Prostate gland (tissue), 2 donors: ENCODE measurements at regions not wholly inside any gene's neighbourhood (a gene's known extent, or its start where the extent isn't known, plus 50 kb on each side); places are given as distances from the start of the nearest gene placed in this dataset.

Source experiments
- DNase-seq: peaks from one replicate; pipeline ENCODE4 v3.0.0-alpha.2; 2019; ENCODE audit warnings: low spot score
- H3K27ac ChIP-seq, 2 donors: fragments of 200-600 bp; sonication (generic); 2 replicates each; pipeline ENCODE4 v1.5.1; 2017 to 2019
- H3K27me3 ChIP-seq: fragments of 200-600 bp; sonication (generic); replicated peaks from 2 replicates; pipeline ENCODE4 v1.5.1; 2019; ENCODE audit not compliant: insufficient read depth
- H3K36me3 ChIP-seq, 2 donors: fragments of 200-600 bp; sonication (generic); 1 replicate in 1 of 2; 2 replicates in 1 of 2; pipeline versions ENCODE4 v1.5.1 to v1.8.1; 2017 to 2019
- H3K4me1 ChIP-seq: fragments of 200-600 bp; sonication (generic); replicated peaks from 2 replicates; pipeline ENCODE4 v1.5.1; 2019
- H3K4me3 ChIP-seq, 2 donors: fragments of 200-600 bp; sonication (generic); 2 replicates each; pipeline ENCODE4 v1.5.1; 2017 to 2019
- H3K9me3 ChIP-seq: fragments of 200-600 bp; sonication (generic); 2 replicates; pipeline ENCODE4 v1.5.1; 2017
- POLR2A ChIP-seq: fragments of 450-650 bp; IDR thresholded peaks from one replicate; pipeline ENCODE4 v1.6.1; 2016; ENCODE audit warnings: antibody characterized with exemption, mild to moderate bottlenecking
- POLR2AphosphoS5 ChIP-seq: sonication (generic); formaldehyde crosslinking; IDR thresholded peaks from one replicate; pipeline ENCODE4 v1.6.1; 2017; ENCODE audit warnings: antibody characterized with exemption
- WGBS: methylation state at CpG from one replicate; pipeline ENCODE4 v1.1.5; 2018; 5-methylcytosine and 5-hydroxymethylcytosine counted together
- intact Hi-C: fragments of 100-400 bp; cut with DNase I; formaldehyde crosslinking; loops from one replicate; pipeline ENCODE4 v1.14.2; 2022
- TF ChIP-seq, protein P1 (sequence below), 4 experiments: fragments of 200-600 bp in 2 of 4; fragments of 450-650 bp in 2 of 4; sonication (generic) in 2 of 4; IDR thresholded peaks; 1 replicate in 3 of 4; 2 replicates in 1 of 4; pipeline ENCODE4 v1.5.1; 2016 to 2019; ENCODE audit warnings: antibody characterized with exemption in 4 of 4, mild to moderate bottlenecking in 2 of 4, moderate library complexity in 2 of 4

- Histone ChIP-seq H3K4me3 (no peak overlapping the region), H3K4me1 (no peaks in the 10 kb centered on the region), H3K36me3 (no peaks in the 10 kb centered on the region), H3K27ac (no peak overlapping the region), H3K9me3 (no peaks in the 10 kb centered on the region), H3K27me3 (no peaks in the 10 kb centered on the region)
- intact Hi-C loops = no loop called here
- no peak for DNase-seq
- TF ChIP-seq, protein P1, sequence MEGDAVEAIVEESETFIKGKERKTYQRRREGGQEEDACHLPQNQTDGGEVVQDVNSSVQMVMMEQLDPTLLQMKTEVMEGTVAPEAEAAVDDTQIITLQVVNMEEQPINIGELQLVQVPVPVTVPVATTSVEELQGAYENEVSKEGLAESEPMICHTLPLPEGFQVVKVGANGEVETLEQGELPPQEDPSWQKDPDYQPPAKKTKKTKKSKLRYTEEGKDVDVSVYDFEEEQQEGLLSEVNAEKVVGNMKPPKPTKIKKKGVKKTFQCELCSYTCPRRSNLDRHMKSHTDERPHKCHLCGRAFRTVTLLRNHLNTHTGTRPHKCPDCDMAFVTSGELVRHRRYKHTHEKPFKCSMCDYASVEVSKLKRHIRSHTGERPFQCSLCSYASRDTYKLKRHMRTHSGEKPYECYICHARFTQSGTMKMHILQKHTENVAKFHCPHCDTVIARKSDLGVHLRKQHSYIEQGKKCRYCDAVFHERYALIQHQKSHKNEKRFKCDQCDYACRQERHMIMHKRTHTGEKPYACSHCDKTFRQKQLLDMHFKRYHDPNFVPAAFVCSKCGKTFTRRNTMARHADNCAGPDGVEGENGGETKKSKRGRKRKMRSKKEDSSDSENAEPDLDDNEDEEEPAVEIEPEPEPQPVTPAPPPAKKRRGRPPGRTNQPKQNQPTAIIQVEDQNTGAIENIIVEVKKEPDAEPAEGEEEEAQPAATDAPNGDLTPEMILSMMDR (IDR thresholded peaks at IDR 0.05) = no peak
- TF ChIP-seq POLR2A = no peak
- TF ChIP-seq POLR2AphosphoS5 = no peak
- 97% methylated on average over 2 of the region's 2 CpGs for WGBS
Measured at GRCh38 chr4:126174627-126175026, 859.9 kb downstream of the FAT4 start.

DNA sequence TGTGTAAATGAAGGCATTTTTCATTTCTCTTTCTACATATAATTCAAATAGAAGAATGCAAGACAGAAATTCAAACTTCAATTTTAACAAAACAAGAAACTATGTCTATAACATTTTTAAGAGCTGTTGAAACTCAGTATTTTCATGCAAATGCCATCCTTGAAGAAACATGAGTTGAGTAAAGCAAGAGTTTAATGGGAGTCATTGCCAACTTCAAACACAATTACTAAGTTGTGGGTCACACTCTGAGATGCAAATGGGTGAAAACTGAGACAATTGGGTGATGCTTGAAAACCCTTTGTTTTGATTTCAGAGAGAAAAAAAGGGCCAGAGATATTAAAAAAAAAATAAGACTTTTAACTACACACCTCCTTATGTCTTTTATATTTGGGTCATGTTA, 865.9 kb downstream of the FAT4 start:
- H3K9me3 ChIP-seq = no peaks in the 10 kb centered on the region
- DNase-seq = no peak
- H3K4me1 ChIP-seq = no peaks in the 10 kb centered on the region
- TF ChIP-seq, protein P1 (IDR thresholded peaks at IDR 0.05) = no peak
- TF ChIP-seq POLR2AphosphoS5 = no peak
- TF ChIP-seq POLR2A = no peak
- intact Hi-C loops = no loop called here
- H3K36me3 ChIP-seq = no peaks in the 10 kb centered on the region
- H3K27ac ChIP-seq = no peak overlapping the region
- H3K4me3 ChIP-seq = no peak overlapping the region
- H3K27me3 ChIP-seq = no peaks in the 10 kb centered on the region

DNA sequence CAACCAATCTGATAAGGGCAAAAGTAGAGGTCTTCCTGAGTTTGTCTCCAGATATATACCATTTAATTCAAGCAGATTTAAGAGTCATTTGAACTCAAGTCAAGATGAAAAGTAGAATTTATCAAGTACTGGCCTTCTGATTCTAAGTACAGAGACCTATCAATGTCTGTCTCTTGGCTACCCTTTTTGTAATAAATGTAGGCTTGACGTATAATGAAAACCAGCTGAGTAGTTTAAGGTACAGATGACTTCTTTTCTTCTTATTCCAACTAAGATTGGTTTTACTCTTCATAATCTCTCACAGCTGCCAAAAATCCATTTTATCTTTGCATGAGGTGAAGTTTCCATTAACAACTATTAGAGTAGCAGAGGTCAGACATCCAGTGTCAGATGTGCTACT, 867.6 kb downstream of the FAT4 start:
- TF ChIP-seq, protein P1 (IDR thresholded peaks at IDR 0.05) = no peak
- TF ChIP-seq POLR2AphosphoS5 (no peak), POLR2A (no peak)
- intact Hi-C loops = no loop called here
- no peaks in the 10 kb centered on the region for H3K4me1 ChIP-seq
- no peaks in the 10 kb centered on the region for H3K9me3 ChIP-seq
- H3K36me3 ChIP-seq = no peaks in the 10 kb centered on the region
- DNase-seq = no peak
- H3K4me3 ChIP-seq = no peak overlapping the region
- 60% methylated on average over 1 of the region's 1 CpG for WGBS
- H3K27ac ChIP-seq = no peak overlapping the region
- H3K27me3 ChIP-seq = no peaks in the 10 kb centered on the region

DNA sequence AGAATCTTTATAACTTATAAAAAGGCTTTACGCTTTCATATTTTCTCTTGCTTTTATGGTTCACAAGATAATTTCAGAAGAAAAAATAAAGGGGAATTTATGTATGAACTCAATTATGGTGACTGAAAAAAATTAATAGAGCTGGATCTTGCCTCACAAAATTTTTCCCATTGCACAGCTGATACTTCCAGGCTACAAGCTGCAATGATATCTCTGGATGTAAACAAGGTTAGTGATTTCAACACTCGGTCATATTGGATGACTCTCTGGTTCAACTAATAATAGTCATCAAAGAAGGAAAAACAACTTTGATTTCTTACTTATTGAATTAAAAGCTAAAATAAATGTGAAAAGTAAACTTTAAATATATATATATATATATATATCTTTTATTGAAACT, 868.0 kb downstream of the FAT4 start:
- intact Hi-C loops = no loop called here
- H3K27ac ChIP-seq = no peak overlapping the region
- no peak overlapping the region for H3K4me3 ChIP-seq
- H3K36me3 ChIP-seq = no peaks in the 10 kb centered on the region
- H3K27me3 ChIP-seq = no peaks in the 10 kb centered on the region
- no peaks in the 10 kb centered on the region for H3K9me3 ChIP-seq
- TF ChIP-seq POLR2AphosphoS5 = no peak
- TF ChIP-seq, protein P1 (IDR thresholded peaks at IDR 0.05) = no peak
- TF ChIP-seq POLR2A = no peak
- no peaks in the 10 kb centered on the region for H3K4me1 ChIP-seq
- WGBS = 62% methylated on average over 2 of the region's 2 CpGs
- DNase-seq = no peak

GRCh38 chr4:126183206-126183605, 868.5 kb downstream of the FAT4 start:
- WGBS = 67% methylated on average over 2 of the region's 2 CpGs
- intact Hi-C loops = no loop called here
- no peaks in the 10 kb centered on the region for H3K27me3 ChIP-seq
- no peak overlapping the region for H3K27ac ChIP-seq
- H3K9me3 ChIP-seq = no peaks in the 10 kb centered on the region
- no peaks in the 10 kb centered on the region for H3K36me3 ChIP-seq
- no peak for DNase-seq
- TF ChIP-seq POLR2A (no peak), POLR2AphosphoS5 (no peak)
- TF ChIP-seq, protein P1 (IDR thresholded peaks at IDR 0.05) = no peak
- H3K4me1 ChIP-seq = no peaks in the 10 kb centered on the region
- H3K4me3 ChIP-seq = no peak overlapping the region
